ENCODE measurements at regions not wholly inside any gene's neighbourhood (a gene's known extent, or its start where the extent isn't known, plus 50 kb on each side); places are given as distances from the start of the nearest gene placed in this dataset.

GRCh38 chr4:96894621-96895020, 1054.7 kb downstream of the PDHA2 start:
- Histone ChIP-seq H3K4me3 (no peak overlapping the region), H3K9me2 (ENCODE audit: insufficient read depth) (no peaks in the 10 kb centered on the region), H2AFZ (no peak overlapping the region), H3K79me2 (replicated peaks; ENCODE audit: insufficient read depth) (no peaks in the 10 kb centered on the region), H3K36me3 (ENCODE audit: insufficient read depth) (no peaks in the 10 kb centered on the region), H4K20me1 (replicated peaks; ENCODE audit: insufficient read depth) (no peaks in the 10 kb centered on the region), H3K4me2 (no peak overlapping the region), H3K27ac (ENCODE audit: low read depth) (no peak overlapping the region), H3K27me3 (ENCODE audit: insufficient read depth) (no peaks in the 10 kb centered on the region), H3K4me1 (ENCODE audit: insufficient read depth) (no peaks in the 10 kb centered on the region), H3F3A (replicated peaks; ENCODE audit: low read depth) (no peaks in the 10 kb centered on the region)
- Mint-ChIP-seq H3K4me1 (no peaks in the 10 kb centered on the region), H3K27me3 (ENCODE audit: insufficient read depth, low read depth, poor library complexity) (no peaks in the 10 kb centered on the region), H3K4me3 (no peak overlapping the region), H3K9me3 (no peaks in the 10 kb centered on the region), H3K36me3 (ENCODE audit: low read depth) (no peaks in the 10 kb centered on the region), H3K27ac (no peak overlapping the region)
- DNase-seq (ENCODE audit: low spot score): no peak
- no peak for TF ChIP-seq ETS1 (IDR thresholded peaks at IDR 0.05)
- TF ChIP-seq ZNF462 (CRISPR knock-in tag; IDR thresholded peaks at IDR 0.05): no peak
- TF ChIP-seq JUNB (IDR thresholded peaks at IDR 0.05; ENCODE audit: unreplicated experiment): no peak
- ATAC-seq: no peak

GRCh38 chr4:96895826-96896225, 1055.9 kb downstream of the PDHA2 start:
- Mint-ChIP-seq H3K4me1 (no peaks in the 10 kb centered on the region), H3K4me3 (no peak overlapping the region), H3K36me3 (ENCODE audit: low read depth) (no peaks in the 10 kb centered on the region), H3K27me3 (ENCODE audit: insufficient read depth, low read depth, poor library complexity) (no peaks in the 10 kb centered on the region), H3K9me3 (no peaks in the 10 kb centered on the region), H3K27ac (no peak overlapping the region)
- Histone ChIP-seq H4K20me1 (replicated peaks; ENCODE audit: insufficient read depth) (no peaks in the 10 kb centered on the region), H3F3A (replicated peaks; ENCODE audit: low read depth) (no peaks in the 10 kb centered on the region), H3K4me3 (no peak overlapping the region), H3K9me2 (ENCODE audit: insufficient read depth) (no peaks in the 10 kb centered on the region), H3K4me2 (no peak overlapping the region), H3K4me1 (ENCODE audit: insufficient read depth) (no peaks in the 10 kb centered on the region), H3K27ac (ENCODE audit: low read depth) (no peak overlapping the region), H3K36me3 (ENCODE audit: insufficient read depth) (no peaks in the 10 kb centered on the region), H3K79me2 (replicated peaks; ENCODE audit: insufficient read depth) (no peaks in the 10 kb centered on the region), H3K27me3 (ENCODE audit: insufficient read depth) (no peaks in the 10 kb centered on the region), H2AFZ (0 out of 2 replicates have a peak overlapping the region, but pooled peaks have one; percentile 45)
- DNase-seq (ENCODE audit: low spot score) (no peak), ATAC-seq (no peak)
- TF ChIP-seq JUNB (IDR thresholded peaks at IDR 0.05; ENCODE audit: unreplicated experiment) (no peak), POLR2AphosphoS5 (IDR thresholded peaks at IDR 0.05; ENCODE audit: low read depth) (no peak), ETS1 (IDR thresholded peaks at IDR 0.05) (no peak), STAT1 (IDR thresholded peaks at IDR 0.05; ENCODE audit: unreplicated experiment) (no peak), ZNF331 (CRISPR knock-in tag; IDR thresholded peaks at IDR 0.05; ENCODE audit: low read depth) (no peak)

Data from GM23338 (cell line).